ENCODE measurements at regions not wholly inside any gene's neighbourhood (a gene's known extent, or its start where the extent isn't known, plus 50 kb on each side); places are given as distances from the start of the nearest gene placed in this dataset.

- TF ChIP-seq CTCF (IDR thresholded peaks at IDR 0.05; ENCODE audit: low read depth, low read length, poor library complexity, severe bottlenecking) (no peak), EZH2phosphoT487 (IDR thresholded peaks at IDR 0.05; ENCODE audit: borderline replicate concordance, low read length) (no peak)
These were observed 84.7 kb downstream of the HHIPL2 start for GRCh38 chr1:222463059-222463730.
